ENCODE measurements at regions not wholly inside any gene's neighbourhood (a gene's known extent, or its start where the extent isn't known, plus 50 kb on each side); places are given as distances from the start of the nearest gene placed in this dataset.
"Not testable (repeated sequence)": the region's sequence is repeated elsewhere in the genome, so short reads cannot be mapped to it uniquely, and the experiment has no call there.

- no peak for DNase-seq
Measured at GRCh38 chr13:39803156-39803555, 147.7 kb downstream of the COG6 start.

- no peak for DNase-seq
Measured at GRCh38 chr13:39803851-39804250, 148.4 kb downstream of the COG6 start.

GRCh38 chr13:39804332-39805210 lies 149.1 kb downstream of the COG6 start:
- DNase-seq, result no peak

- DNase-seq, result no peak
Measured at GRCh38 chr13:39809466-39809865, 154.0 kb downstream of the COG6 start.

GRCh38 chr13:39810091-39810877 lies 154.8 kb downstream of the COG6 start:
- no peak for DNase-seq

- DNase-seq, result peak; percentile 91
Measured at GRCh38 chr13:39811051-39811450, 155.6 kb downstream of the COG6 start.

GRCh38 chr13:39811696-39812095 lies 156.2 kb downstream of the COG6 start:
- DNase-seq, result no peak

GRCh38 chr13:39815345-39816111 lies 160.1 kb downstream of the COG6 start:
- no peak for DNase-seq

- no peak for DNase-seq
Measured at GRCh38 chr13:39816936-39817335, 161.5 kb downstream of the COG6 start.

GRCh38 chr13:39818953-39819352 lies 163.5 kb downstream of the COG6 start:
- DNase-seq, result no peak

- no peak for DNase-seq
Measured at GRCh38 chr13:39820606-39821005, 165.1 kb downstream of the COG6 start.

GRCh38 chr13:39821977-39822376 lies 166.5 kb downstream of the COG6 start:
- no peak for DNase-seq

- no peak for DNase-seq
Measured at GRCh38 chr13:39822437-39822836, 167.0 kb downstream of the COG6 start.

GRCh38 chr13:39823063-39823713 lies 167.7 kb downstream of the COG6 start:
- DNase-seq, result no peak

GRCh38 chr13:39825886-39826285 lies 170.4 kb downstream of the COG6 start:
- DNase-seq, result no peak

- no peak for DNase-seq
Measured at GRCh38 chr13:39835253-39835652, 179.8 kb downstream of the COG6 start.

GRCh38 chr13:39836038-39836437 lies 180.6 kb downstream of the COG6 start:
- no peak for DNase-seq

- not testable (repeated sequence) for DNase-seq
Measured at GRCh38 chr13:39837866-39838265, 182.4 kb downstream of the COG6 start.

- no peak for DNase-seq
Measured at GRCh38 chr13:39840201-39840600, 184.7 kb downstream of the COG6 start.

- no peak for DNase-seq
Measured at GRCh38 chr13:39847336-39847735, 191.9 kb downstream of the COG6 start.

- DNase-seq, result peak; percentile 43
Measured at GRCh38 chr13:39855236-39855635, 199.8 kb downstream of the COG6 start.

- no peak for DNase-seq
Measured at GRCh38 chr13:39856714-39857113, 201.3 kb downstream of the COG6 start.

GRCh38 chr13:39858794-39859193 lies 203.3 kb downstream of the COG6 start:
- no peak for DNase-seq

Data from GDM1 (cell line).